CD4-positive, alpha-beta T cell (primary cell): ENCODE measurements at regions not wholly inside any gene's neighbourhood (a gene's known extent, or its start where the extent isn't known, plus 50 kb on each side); places are given as distances from the start of the nearest gene placed in this dataset.

ENCODE experiments used
- ATAC-seq: fragments of 200-7000 bp; cut with Tn5 transposase; one replicate; pipeline ENCODE4 v1.10.0; 2022; ENCODE audit warnings: mild to moderate bottlenecking; ENCODE audit not compliant: poor library complexity
- CTCF ChIA-PET: fragments of 350-600 bp; sonication (Branson Sonifier 250); formaldehyde crosslinking; loops from one replicate; lab custom pipeline; 2021; ENCODE audit warnings: antibody characterized with exemption, inconsistent platforms; lab: Charles Lee
- POLR2A ChIA-PET: fragments of 350-600 bp; sonication (Branson Sonifier 250); formaldehyde crosslinking; loops from one replicate; lab custom pipeline; 2021; ENCODE audit warnings: antibody characterized with exemption, inconsistent platforms; lab: Charles Lee
- DNase-seq, 14 experiments: peaks; one replicate each; pipeline ENCODE4 v3.0.0-alpha.2; 2013 to 2020; ENCODE audit warnings: mixed read lengths in 2 of 14
- H3K27ac ChIP-seq, 2 donors: one replicate each; pipeline versions ENCODE4 v1.5.1 to v1.7.0; 2013; ENCODE audit warnings: low read length in 2 of 2, low read depth in 1 of 2, mild to moderate bottlenecking in 1 of 2
- H3K27me3 ChIP-seq, 2 experiments: 1 replicate in 1 of 2; 2 replicates in 1 of 2; pipeline versions ENCODE4 v1.6.1 to v1.7.0; 2013; ENCODE audit warnings: low read length in 2 of 2, control low read depth in 1 of 2, mild to moderate bottlenecking in 1 of 2, moderate library complexity in 1 of 2; ENCODE audit not compliant: insufficient read depth in 2 of 2, control insufficient read depth in 1 of 2
- H3K36me3 ChIP-seq: one replicate; pipeline ENCODE4 v1.6.1; 2013; ENCODE audit warnings: low read length, control low read depth; ENCODE audit not compliant: insufficient read depth
- H3K4me1 ChIP-seq: one replicate; pipeline ENCODE4 v1.6.1; 2013; ENCODE audit warnings: low read length, control low read depth; ENCODE audit not compliant: insufficient read depth
- H3K4me3 ChIP-seq: one replicate; pipeline ENCODE4 v1.5.1; 2013; ENCODE audit warnings: mild to moderate bottlenecking, low read length, moderate library complexity
- H3K9me3 ChIP-seq, 2 experiments: 1 replicate in 1 of 2; 2 replicates in 1 of 2; pipeline versions ENCODE4 v1.6.1 to v1.7.0; 2013; ENCODE audit warnings: low read length in 2 of 2, mild to moderate bottlenecking in 2 of 2, control low read depth in 1 of 2, moderate library complexity in 1 of 2; ENCODE audit not compliant: control insufficient read depth in 1 of 2, insufficient read depth in 1 of 2
- H3K27ac Mint-ChIP-seq: one replicate; pipeline ENCODE4 v1.8.0; 2020; ENCODE audit warnings: mixed read lengths
- H3K27me3 Mint-ChIP-seq: one replicate; pipeline ENCODE4 v1.8.0; 2021; ENCODE audit warnings: mixed read lengths
- H3K36me3 Mint-ChIP-seq: one replicate; pipeline ENCODE4 v1.8.0; 2021; ENCODE audit warnings: low read depth, mixed read lengths
- H3K4me1 Mint-ChIP-seq: one replicate; pipeline ENCODE4 v1.8.0; 2021; ENCODE audit warnings: low read depth, mixed read lengths
- H3K4me3 Mint-ChIP-seq: one replicate; pipeline ENCODE4 v1.8.0; 2020; ENCODE audit warnings: mild to moderate bottlenecking, mixed read lengths
- H3K9me3 Mint-ChIP-seq: one replicate; pipeline ENCODE4 v1.8.0; 2020; ENCODE audit warnings: mixed read lengths
- intact Hi-C, 2 experiments: fragments of 100-400 bp; cut with DNase I in 1 of 2; cut with micrococcal nuclease in 1 of 2; formaldehyde crosslinking; loops; one replicate each; pipeline versions ENCODE4 v1.15.1 to v1.9.0; 2023 to 2025; cut with DNase I, micrococcal nuclease
- TF ChIP-seq, protein P1 (sequence below): fragments of 200-600 bp; IDR thresholded peaks from one replicate; pipeline ENCODE4 v1.8.0; 2022; ENCODE audit warnings: antibody characterized with exemption, mild to moderate bottlenecking

DNA sequence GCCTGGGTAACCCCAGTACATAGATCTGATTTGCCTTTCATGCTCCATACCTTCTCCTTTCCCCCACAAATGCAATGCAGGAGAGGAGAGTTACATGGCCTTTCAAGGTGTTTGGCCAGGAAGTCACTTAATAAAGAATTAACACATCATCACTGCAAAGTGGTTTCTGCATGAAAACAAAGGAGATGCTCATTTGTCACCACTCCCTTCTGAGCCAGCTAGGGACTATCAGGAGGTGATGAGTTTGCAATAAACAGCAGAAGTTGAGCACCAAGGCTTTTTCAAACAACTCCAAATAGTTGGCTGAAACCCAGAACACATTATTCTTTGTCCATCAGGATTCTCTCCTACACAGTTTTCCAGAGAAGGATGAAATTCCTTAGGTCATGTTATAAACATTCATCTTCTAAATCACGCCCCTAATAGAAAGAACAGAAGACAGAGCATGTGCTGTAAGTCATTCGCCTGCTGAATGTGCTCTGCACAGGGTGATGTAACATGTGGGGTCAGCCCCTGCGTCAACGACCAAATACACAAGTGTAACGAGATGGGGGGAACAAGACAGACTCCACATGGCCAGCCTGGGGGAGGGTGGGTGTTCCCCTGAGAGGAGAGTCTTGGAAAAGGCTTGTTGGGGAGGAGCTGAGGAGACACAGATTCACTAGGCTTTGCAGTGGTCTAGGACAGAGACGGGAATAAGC, 87.3 kb upstream of the RMDN2 start:
- no peak overlapping the region for H3K4me3 Mint-ChIP-seq
- CTCF ChIA-PET, result interaction anchor here (0.7 kb wide), 1 partner anchor 40 kb away, joined by 3 read pairs; no protein-coding TSS in a partner anchor
- H3K4me3 ChIP-seq, result no peak overlapping the region
- H3K27me3 Mint-ChIP-seq, result peaks cover 8% of the 10 kb centered on the region
- intact Hi-C loops, result no loop called here
- H3K9me3 ChIP-seq, result no peaks in the 10 kb centered on the region
- H3K4me1 Mint-ChIP-seq, result no peaks in the 10 kb centered on the region
- DNase-seq, result no peak
- POLR2A ChIA-PET, result no interaction called here
- TF ChIP-seq, protein P1, sequence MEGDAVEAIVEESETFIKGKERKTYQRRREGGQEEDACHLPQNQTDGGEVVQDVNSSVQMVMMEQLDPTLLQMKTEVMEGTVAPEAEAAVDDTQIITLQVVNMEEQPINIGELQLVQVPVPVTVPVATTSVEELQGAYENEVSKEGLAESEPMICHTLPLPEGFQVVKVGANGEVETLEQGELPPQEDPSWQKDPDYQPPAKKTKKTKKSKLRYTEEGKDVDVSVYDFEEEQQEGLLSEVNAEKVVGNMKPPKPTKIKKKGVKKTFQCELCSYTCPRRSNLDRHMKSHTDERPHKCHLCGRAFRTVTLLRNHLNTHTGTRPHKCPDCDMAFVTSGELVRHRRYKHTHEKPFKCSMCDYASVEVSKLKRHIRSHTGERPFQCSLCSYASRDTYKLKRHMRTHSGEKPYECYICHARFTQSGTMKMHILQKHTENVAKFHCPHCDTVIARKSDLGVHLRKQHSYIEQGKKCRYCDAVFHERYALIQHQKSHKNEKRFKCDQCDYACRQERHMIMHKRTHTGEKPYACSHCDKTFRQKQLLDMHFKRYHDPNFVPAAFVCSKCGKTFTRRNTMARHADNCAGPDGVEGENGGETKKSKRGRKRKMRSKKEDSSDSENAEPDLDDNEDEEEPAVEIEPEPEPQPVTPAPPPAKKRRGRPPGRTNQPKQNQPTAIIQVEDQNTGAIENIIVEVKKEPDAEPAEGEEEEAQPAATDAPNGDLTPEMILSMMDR, result no peak
- no peak overlapping the region for H3K27ac Mint-ChIP-seq
- H3K36me3 Mint-ChIP-seq, result no peaks in the 10 kb centered on the region
- no peaks in the 10 kb centered on the region for H3K27me3 ChIP-seq
- no peaks in the 10 kb centered on the region for H3K4me1 ChIP-seq
- H3K9me3 Mint-ChIP-seq, result no peaks in the 10 kb centered on the region
- no peaks in the 10 kb centered on the region for H3K36me3 ChIP-seq
- no peak for ATAC-seq
- no peak overlapping the region for H3K27ac ChIP-seq

DNA sequence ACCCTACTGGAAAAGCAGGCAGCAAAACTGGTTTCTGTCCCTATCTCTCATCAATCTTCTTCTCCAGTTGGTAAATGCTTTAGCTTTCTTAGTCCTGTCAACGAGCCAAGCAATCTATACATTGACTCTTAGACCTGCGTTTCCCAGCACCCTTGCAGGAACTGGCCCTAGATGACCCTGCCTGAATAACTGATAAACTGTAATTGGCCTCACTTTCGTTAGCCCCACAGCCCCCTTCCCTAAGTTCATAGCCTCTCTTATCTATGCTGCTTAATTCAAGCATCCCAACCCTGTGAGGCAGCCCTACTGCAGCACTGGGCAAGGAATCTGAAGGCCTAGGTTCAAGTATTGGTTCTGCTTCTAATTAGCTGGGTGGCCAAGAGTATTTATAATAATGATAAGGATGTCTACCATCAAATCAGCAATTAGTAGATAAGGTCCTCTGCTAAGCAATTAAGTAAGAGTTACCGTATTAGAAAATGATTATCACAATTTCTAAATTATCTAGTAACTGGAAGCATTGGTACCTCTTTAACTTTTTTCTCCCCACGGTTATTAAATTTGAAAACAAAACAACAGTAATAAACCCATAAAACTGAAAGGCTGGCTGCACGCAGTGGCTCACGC, 86.4 kb upstream of the RMDN2 start:
- no peak overlapping the region for H3K4me3 Mint-ChIP-seq
- no peaks in the 10 kb centered on the region for H3K4me1 Mint-ChIP-seq
- H3K27me3 ChIP-seq, result no peaks in the 10 kb centered on the region
- TF ChIP-seq, protein P1, result no peak
- H3K9me3 Mint-ChIP-seq, result no peaks in the 10 kb centered on the region
- no peaks in the 10 kb centered on the region for H3K36me3 Mint-ChIP-seq
- no peak overlapping the region for H3K27ac ChIP-seq
- intact Hi-C loops, result no loop called here
- ATAC-seq, result no peak
- no peaks in the 10 kb centered on the region for H3K9me3 ChIP-seq
- no peak for DNase-seq
- no peak overlapping the region for H3K27ac Mint-ChIP-seq
- no peak overlapping the region for H3K4me3 ChIP-seq
- ChIA-PET POLR2A (no interaction called here), CTCF (interaction anchor here (0.7 kb wide), 1 partner anchor 39 kb away, joined by 3 read pairs; no protein-coding TSS in a partner anchor)
- no peaks in the 10 kb centered on the region for H3K4me1 ChIP-seq
- peaks cover 8% of the 10 kb centered on the region for H3K27me3 Mint-ChIP-seq
- H3K36me3 ChIP-seq, result no peaks in the 10 kb centered on the region

DNA sequence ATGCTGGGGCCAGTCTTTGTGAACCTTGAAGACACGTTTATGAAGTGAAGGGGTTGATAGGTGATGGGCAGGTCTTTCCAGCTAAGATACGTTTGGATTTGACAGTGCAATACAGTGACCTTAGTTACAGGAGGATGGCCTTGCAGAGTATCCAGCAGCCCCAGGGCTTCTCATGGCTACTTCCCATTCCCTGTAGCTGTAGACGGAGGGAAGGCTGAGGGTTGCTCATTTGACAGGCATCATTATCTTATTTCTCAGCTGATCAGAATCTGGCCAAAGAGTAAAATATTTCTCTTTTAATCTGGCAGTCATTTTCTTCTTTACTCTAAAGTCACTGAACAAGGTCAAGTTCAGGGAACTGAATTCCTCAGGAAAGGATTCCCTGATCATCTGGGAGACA, 85.1 kb upstream of the RMDN2 start:
- DNase-seq, result no peak
- Histone ChIP-seq H3K27me3 (no peaks in the 10 kb centered on the region), H3K4me1 (no peaks in the 10 kb centered on the region), H3K4me3 (no peak overlapping the region), H3K9me3 (no peaks in the 10 kb centered on the region), H3K36me3 (no peaks in the 10 kb centered on the region), H3K27ac (no peak overlapping the region)
- no peaks in the 10 kb centered on the region for H3K4me1 Mint-ChIP-seq
- no peaks in the 10 kb centered on the region for H3K36me3 Mint-ChIP-seq
- intact Hi-C loops, result no loop called here
- ATAC-seq, result no peak
- H3K4me3 Mint-ChIP-seq, result no peak overlapping the region
- peaks cover 8% of the 10 kb centered on the region for H3K27me3 Mint-ChIP-seq
- TF ChIP-seq, protein P1, result no peak
- CTCF ChIA-PET, result no interaction called here
- H3K9me3 Mint-ChIP-seq, result no peaks in the 10 kb centered on the region
- no peak overlapping the region for H3K27ac Mint-ChIP-seq
- POLR2A ChIA-PET, result no interaction called here
